ENCODE measurements at regions not wholly inside any gene's neighbourhood (a gene's known extent, or its start where the extent isn't known, plus 50 kb on each side); places are given as distances from the start of the nearest gene placed in this dataset.

- TF ChIP-seq POLR2A (IDR thresholded peaks at IDR 0.05; ENCODE audit: extremely low read depth, insufficient read length), result no peak
- no peak for TF ChIP-seq CTCF (IDR thresholded peaks at IDR 0.05; ENCODE audit: low read depth, low read length)
- TF ChIP-seq MYC (IDR thresholded peaks at IDR 0.05; ENCODE audit: low read depth, low read length), result no peak
- TF ChIP-seq MAX (IDR thresholded peaks at IDR 0.05; ENCODE audit: low read depth, low read length), result no peak
These were observed 544.9 kb downstream of the PKHD1 start for GRCh38 chr6:51542475-51542874.
